Liver (tissue), 8 donors: ENCODE measurements at regions not wholly inside any gene's neighbourhood (a gene's known extent, or its start where the extent isn't known, plus 50 kb on each side); places are given as distances from the start of the nearest gene placed in this dataset.

Experiments
- DNase-seq: peaks from one replicate; pipeline ENCODE4 v3.0.0-alpha.2; 2017; ENCODE audit warnings: low spot score
- H3K27ac ChIP-seq, 2 donors: one replicate each; pipeline ENCODE4 v1.7.0; 2013; ENCODE audit warnings: inconsistent platforms in 2 of 2, low read length in 2 of 2, control low read depth in 1 of 2, low read depth in 1 of 2, mild to moderate bottlenecking in 1 of 2
- H3K27me3 ChIP-seq, 4 donors: one replicate each; pipeline versions ENCODE4 v1.6.1 to v1.7.0; 2013; ENCODE audit warnings: low read length in 3 of 4, inconsistent platforms in 1 of 4, mild to moderate bottlenecking in 1 of 4, moderate library complexity in 1 of 4; ENCODE audit not compliant: control insufficient read depth in 4 of 4, insufficient read depth in 4 of 4
- H3K36me3 ChIP-seq, 4 donors: one replicate each; pipeline versions ENCODE4 v1.6.1 to v1.7.0; 2013; ENCODE audit warnings: low read length in 3 of 4, mild to moderate bottlenecking in 3 of 4, low read depth in 1 of 4, moderate library complexity in 1 of 4; ENCODE audit not compliant: control insufficient read depth in 4 of 4, insufficient read depth in 3 of 4
- H3K4me1 ChIP-seq, 4 donors: one replicate each; pipeline versions ENCODE4 v1.6.1 to v1.7.0; 2013; ENCODE audit warnings: low read length in 3 of 4, mild to moderate bottlenecking in 3 of 4, moderate library complexity in 1 of 4; ENCODE audit not compliant: control insufficient read depth in 4 of 4, insufficient read depth in 4 of 4
- H3K4me3 ChIP-seq, 3 donors: one replicate each; pipeline versions ENCODE4 v1.6.1 to v1.7.0; 2013; ENCODE audit warnings: low read length in 3 of 3, control low read depth in 1 of 3, low read depth in 1 of 3, mild to moderate bottlenecking in 1 of 3
- H3K9ac ChIP-seq, 2 donors: one replicate each; pipeline ENCODE4 v1.7.0; 2013; ENCODE audit warnings: low read length in 2 of 2, mild to moderate bottlenecking in 2 of 2, moderate library complexity in 2 of 2, control low read depth in 1 of 2, low read depth in 1 of 2
- H3K9me3 ChIP-seq, 4 donors: one replicate each; pipeline versions ENCODE4 v1.6.1 to v1.7.0; 2013; ENCODE audit warnings: low read length in 3 of 4; ENCODE audit not compliant: control insufficient read depth in 4 of 4
- EGR1 ChIP-seq, 2 donors: IDR thresholded peaks; 2 replicates each; pipeline ENCODE4 v1.6.1; 2016 to 2018; ENCODE audit warnings: antibody characterized with exemption in 2 of 2, low read depth in 2 of 2
- FOXA1 ChIP-seq: IDR thresholded peaks from 2 replicates; pipeline ENCODE4 v1.6.1; 2016; ENCODE audit warnings: antibody characterized with exemption
- FOXA2 ChIP-seq: IDR thresholded peaks from 2 replicates; pipeline ENCODE4 v1.6.1; 2016; ENCODE audit warnings: antibody characterized with exemption
- GABPA ChIP-seq, 2 donors: IDR thresholded peaks in 1 of 2; conservative IDR thresholded peaks in 1 of 2; 2 replicates each; pipeline ENCODE4 v1.6.1; 2016; ENCODE audit warnings: antibody characterized with exemption in 2 of 2, mild to moderate bottlenecking in 1 of 2, moderate library complexity in 1 of 2
- HNF4G ChIP-seq: IDR thresholded peaks from 2 replicates; pipeline ENCODE4 v1.6.1; 2016; ENCODE audit warnings: antibody characterized with exemption
- JUND ChIP-seq, 2 donors: IDR thresholded peaks; 2 replicates each; pipeline ENCODE4 v1.6.1; 2016; ENCODE audit warnings: antibody characterized with exemption in 2 of 2
- NR2F2 ChIP-seq: IDR thresholded peaks from 2 replicates; pipeline ENCODE4 v1.6.1; 2016; ENCODE audit warnings: antibody characterized with exemption
- RAD21 ChIP-seq, 2 donors: IDR thresholded peaks; 2 replicates each; pipeline ENCODE4 v1.6.1; 2016; ENCODE audit warnings: antibody characterized with exemption in 2 of 2, mild to moderate bottlenecking in 2 of 2
- RXRA ChIP-seq, 2 donors: IDR thresholded peaks; 2 replicates each; pipeline ENCODE4 v1.6.1; 2017 to 2018; ENCODE audit warnings: antibody characterized with exemption in 2 of 2, mild to moderate bottlenecking in 1 of 2
- SP1 ChIP-seq: IDR thresholded peaks from 2 replicates; pipeline ENCODE4 v1.6.1; 2018; ENCODE audit warnings: antibody characterized with exemption, mild to moderate bottlenecking
- TAF1 ChIP-seq: conservative IDR thresholded peaks from 2 replicates; pipeline ENCODE4 v1.6.1; 2016; ENCODE audit warnings: antibody characterized with exemption, mild to moderate bottlenecking
- YY1 ChIP-seq: IDR thresholded peaks from 2 replicates; pipeline ENCODE4 v1.6.1; 2016; ENCODE audit warnings: antibody characterized with exemption, mild to moderate bottlenecking
- WGBS: extraction: QIAGEN DNeasy Blood & Tissue Kit; methylation state at CpG from one replicate; pipeline ENCODE4 v1.1.7; 2013; 5-methylcytosine and 5-hydroxymethylcytosine counted together
- TF ChIP-seq, protein P1 (sequence below): fragments of 150-350 bp; IDR thresholded peaks from 2 replicates; pipeline ENCODE4 v1.5.1; 2017; ENCODE audit warnings: improper control_type of control experiment, low read depth, low read length; ENCODE audit not compliant: missing input control
- TF ChIP-seq, protein P2 (sequence below): IDR thresholded peaks from 2 replicates; pipeline ENCODE4 v1.6.1; 2016; ENCODE audit warnings: antibody characterized with exemption
- TF ChIP-seq, protein P3 (sequence below): IDR thresholded peaks from 2 replicates; pipeline ENCODE4 v1.6.1; 2016; ENCODE audit warnings: antibody characterized with exemption
- TF ChIP-seq, protein P4 (sequence below): IDR thresholded peaks from 2 replicates; pipeline ENCODE4 v1.6.1; 2016; ENCODE audit warnings: antibody characterized with exemption
- donor health status: healthy.
- donor health status: healthy.
- donor health status: healthy.
- donor health status: healthy.
- donor health status: healthy.

DNA sequence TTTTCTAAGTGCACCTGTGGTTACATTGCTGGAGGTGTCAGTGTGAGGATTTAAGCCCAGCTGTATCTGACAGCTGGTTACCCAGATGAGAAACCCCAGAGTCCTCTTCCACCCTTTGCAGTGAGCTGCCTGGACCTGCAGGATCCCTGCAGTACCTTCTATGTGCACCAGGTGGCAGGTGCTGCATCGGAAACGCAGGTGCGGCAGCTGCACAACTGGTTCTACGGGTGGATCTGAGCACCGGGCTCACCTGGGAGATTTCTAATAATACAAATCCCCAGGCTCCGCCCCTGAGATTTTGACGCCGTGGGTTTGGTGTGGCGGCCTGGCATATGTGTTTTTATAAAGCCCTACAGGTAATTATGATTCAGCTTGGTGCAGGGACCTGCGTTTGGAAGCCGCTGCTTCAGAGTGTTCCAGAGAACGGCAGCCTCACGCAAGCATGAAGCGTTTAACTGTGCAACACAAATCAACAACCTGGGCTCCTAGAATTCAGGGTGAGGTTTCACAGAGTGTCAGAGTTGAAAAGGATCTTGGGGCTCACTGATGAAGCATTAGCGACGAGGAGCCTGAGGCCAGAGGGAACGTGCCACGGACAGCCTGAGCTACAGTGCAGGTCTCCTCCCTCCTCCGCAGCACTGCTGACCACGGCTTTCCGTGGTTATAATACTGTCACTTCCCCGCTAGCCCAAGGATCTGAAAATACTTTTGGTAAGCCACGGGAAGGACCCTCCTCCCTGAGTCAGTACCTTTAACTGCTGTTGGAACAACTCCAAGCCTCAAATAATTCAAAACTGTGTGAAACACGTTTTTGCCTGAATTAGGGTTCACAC is 96.7 kb upstream of the TRABD2B start:
- peak; percentile 68 for DNase-seq
- Histone ChIP-seq H3K36me3 (no peaks in the 10 kb centered on the region), H3K9me3 (no peaks in the 10 kb centered on the region), H3K4me1 (peaks cover 0 to 5% (median 0%) of the 10 kb centered on the region in 4 donors), H3K4me3 (no peak overlapping the region), H3K27me3 (peaks cover 0 to 7% (median under 1%) of the 10 kb centered on the region in 4 donors), H3K9ac (no peak overlapping the region), H3K27ac (no peak overlapping the region)
- WGBS, result 35% methylated on average over 24 of the region's 24 CpGs
- TF ChIP-seq FOXA2 (no peak), RAD21 (IDR thresholded peaks at IDR 0.05) (peak; percentile 75 to 89)
- TF ChIP-seq, protein P1, sequence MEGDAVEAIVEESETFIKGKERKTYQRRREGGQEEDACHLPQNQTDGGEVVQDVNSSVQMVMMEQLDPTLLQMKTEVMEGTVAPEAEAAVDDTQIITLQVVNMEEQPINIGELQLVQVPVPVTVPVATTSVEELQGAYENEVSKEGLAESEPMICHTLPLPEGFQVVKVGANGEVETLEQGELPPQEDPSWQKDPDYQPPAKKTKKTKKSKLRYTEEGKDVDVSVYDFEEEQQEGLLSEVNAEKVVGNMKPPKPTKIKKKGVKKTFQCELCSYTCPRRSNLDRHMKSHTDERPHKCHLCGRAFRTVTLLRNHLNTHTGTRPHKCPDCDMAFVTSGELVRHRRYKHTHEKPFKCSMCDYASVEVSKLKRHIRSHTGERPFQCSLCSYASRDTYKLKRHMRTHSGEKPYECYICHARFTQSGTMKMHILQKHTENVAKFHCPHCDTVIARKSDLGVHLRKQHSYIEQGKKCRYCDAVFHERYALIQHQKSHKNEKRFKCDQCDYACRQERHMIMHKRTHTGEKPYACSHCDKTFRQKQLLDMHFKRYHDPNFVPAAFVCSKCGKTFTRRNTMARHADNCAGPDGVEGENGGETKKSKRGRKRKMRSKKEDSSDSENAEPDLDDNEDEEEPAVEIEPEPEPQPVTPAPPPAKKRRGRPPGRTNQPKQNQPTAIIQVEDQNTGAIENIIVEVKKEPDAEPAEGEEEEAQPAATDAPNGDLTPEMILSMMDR, result peak; percentile 93

DNA sequence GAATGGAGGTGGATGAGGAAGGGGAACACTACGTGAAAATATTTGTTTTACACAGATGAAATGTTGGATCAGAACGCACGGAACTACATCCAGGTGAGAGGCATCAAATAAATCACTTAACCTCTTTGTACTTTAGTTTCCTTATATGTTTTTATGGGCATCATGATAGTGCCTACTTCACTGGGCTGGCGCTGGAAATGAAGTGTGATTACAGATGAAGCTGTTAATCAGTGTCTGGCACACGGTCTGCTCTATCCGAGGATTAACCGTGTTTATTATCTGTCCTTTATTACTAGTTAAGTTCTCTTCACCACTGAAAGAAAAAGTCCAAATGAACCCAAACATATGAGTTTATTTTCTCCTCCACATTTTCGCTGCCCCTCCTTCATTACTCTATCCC is 96.0 kb upstream of the TRABD2B start:
- Histone ChIP-seq H3K4me1 (peaks cover 0 to 5% (median 0%) of the 10 kb centered on the region in 4 donors), H3K27me3 (peaks cover 0 to 3% (median under 1%) of the 10 kb centered on the region in 4 donors), H3K9me3 (no peaks in the 10 kb centered on the region), H3K4me3 (no peak overlapping the region), H3K36me3 (no peaks in the 10 kb centered on the region), H3K27ac (no peak overlapping the region), H3K9ac (no peak overlapping the region)
- no peak for DNase-seq
- WGBS, result 47% methylated on average over 8 of the region's 8 CpGs
- TF ChIP-seq FOXA1 (no peak), YY1 (no peak), FOXA2 (no peak), SP1 (no peak), HNF4G (no peak), TAF1 (no peak), JUND (IDR thresholded peaks at IDR 0.05) (no peak), RXRA (IDR thresholded peaks at IDR 0.05) (no peak), EGR1 (IDR thresholded peaks at IDR 0.05; ENCODE audit: low read depth in 2 of 2) (no peak), GABPA (IDR thresholded peaks at IDR 0.05 in 1 of 2, conservative IDR thresholded peaks at IDR 0.05 in 1 of 2) (no peak), NR2F2 (no peak)
- TF ChIP-seq, protein P2, sequence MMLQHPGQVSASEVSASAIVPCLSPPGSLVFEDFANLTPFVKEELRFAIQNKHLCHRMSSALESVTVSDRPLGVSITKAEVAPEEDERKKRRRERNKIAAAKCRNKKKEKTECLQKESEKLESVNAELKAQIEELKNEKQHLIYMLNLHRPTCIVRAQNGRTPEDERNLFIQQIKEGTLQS, result no peak
- TF ChIP-seq, protein P3, sequence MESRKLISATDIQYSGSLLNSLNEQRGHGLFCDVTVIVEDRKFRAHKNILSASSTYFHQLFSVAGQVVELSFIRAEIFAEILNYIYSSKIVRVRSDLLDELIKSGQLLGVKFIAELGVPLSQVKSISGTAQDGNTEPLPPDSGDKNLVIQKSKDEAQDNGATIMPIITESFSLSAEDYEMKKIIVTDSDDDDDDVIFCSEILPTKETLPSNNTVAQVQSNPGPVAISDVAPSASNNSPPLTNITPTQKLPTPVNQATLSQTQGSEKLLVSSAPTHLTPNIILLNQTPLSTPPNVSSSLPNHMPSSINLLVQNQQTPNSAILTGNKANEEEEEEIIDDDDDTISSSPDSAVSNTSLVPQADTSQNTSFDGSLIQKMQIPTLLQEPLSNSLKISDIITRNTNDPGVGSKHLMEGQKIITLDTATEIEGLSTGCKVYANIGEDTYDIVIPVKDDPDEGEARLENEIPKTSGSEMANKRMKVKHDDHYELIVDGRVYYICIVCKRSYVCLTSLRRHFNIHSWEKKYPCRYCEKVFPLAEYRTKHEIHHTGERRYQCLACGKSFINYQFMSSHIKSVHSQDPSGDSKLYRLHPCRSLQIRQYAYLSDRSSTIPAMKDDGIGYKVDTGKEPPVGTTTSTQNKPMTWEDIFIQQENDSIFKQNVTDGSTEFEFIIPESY, result no peak
- TF ChIP-seq, protein P4, sequence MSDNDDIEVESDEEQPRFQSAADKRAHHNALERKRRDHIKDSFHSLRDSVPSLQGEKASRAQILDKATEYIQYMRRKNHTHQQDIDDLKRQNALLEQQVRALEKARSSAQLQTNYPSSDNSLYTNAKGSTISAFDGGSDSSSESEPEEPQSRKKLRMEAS, result no peak
- TF ChIP-seq, protein P1, result no peak
